ENCODE measurements at regions not wholly inside any gene's neighbourhood (a gene's known extent, or its start where the extent isn't known, plus 50 kb on each side); places are given as distances from the start of the nearest gene placed in this dataset.

DNA sequence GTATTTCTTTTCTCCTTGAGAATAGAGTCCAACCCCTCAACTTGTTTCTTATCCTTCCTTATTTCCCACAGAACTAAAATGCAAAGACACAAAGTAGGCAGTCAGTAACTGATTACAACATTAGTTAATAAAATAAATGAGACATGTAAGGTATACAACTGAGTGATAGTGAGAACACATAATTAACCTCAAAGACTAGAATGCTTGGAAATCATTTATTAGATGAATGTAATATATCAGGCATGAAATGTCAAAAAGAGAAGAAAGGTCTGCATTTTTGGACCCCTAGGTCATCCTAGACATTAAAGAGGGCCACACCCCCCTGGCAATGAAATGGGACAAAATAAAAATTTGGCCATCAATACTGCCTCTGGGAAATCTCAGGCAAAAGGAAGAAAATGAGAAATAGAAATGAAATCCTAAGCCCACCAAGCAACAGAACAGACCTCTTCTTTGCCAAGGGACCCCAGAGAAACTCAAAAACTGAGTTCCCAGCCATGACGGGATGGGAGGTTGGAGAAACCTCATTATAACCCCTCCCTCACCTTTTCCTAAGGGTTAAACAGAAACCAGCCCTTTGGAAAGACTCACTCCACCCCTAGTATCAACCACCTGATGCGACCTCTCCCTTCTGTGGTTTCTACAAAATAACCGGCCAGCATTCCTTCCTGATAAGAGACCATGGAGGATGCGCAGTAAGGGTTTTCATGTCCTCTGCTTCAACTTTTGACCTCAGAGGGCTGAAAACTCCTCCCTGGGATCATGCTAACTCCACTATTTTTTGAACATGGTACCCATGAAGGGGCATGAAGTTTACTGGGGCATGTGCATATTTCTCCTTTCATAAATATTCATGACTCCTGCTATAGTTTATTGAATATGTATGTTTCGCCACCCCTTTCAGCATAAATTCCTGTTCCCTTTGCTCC is 90.0 kb upstream of the EXOC1L start (continued):
- TF ChIP-seq, protein P1, sequence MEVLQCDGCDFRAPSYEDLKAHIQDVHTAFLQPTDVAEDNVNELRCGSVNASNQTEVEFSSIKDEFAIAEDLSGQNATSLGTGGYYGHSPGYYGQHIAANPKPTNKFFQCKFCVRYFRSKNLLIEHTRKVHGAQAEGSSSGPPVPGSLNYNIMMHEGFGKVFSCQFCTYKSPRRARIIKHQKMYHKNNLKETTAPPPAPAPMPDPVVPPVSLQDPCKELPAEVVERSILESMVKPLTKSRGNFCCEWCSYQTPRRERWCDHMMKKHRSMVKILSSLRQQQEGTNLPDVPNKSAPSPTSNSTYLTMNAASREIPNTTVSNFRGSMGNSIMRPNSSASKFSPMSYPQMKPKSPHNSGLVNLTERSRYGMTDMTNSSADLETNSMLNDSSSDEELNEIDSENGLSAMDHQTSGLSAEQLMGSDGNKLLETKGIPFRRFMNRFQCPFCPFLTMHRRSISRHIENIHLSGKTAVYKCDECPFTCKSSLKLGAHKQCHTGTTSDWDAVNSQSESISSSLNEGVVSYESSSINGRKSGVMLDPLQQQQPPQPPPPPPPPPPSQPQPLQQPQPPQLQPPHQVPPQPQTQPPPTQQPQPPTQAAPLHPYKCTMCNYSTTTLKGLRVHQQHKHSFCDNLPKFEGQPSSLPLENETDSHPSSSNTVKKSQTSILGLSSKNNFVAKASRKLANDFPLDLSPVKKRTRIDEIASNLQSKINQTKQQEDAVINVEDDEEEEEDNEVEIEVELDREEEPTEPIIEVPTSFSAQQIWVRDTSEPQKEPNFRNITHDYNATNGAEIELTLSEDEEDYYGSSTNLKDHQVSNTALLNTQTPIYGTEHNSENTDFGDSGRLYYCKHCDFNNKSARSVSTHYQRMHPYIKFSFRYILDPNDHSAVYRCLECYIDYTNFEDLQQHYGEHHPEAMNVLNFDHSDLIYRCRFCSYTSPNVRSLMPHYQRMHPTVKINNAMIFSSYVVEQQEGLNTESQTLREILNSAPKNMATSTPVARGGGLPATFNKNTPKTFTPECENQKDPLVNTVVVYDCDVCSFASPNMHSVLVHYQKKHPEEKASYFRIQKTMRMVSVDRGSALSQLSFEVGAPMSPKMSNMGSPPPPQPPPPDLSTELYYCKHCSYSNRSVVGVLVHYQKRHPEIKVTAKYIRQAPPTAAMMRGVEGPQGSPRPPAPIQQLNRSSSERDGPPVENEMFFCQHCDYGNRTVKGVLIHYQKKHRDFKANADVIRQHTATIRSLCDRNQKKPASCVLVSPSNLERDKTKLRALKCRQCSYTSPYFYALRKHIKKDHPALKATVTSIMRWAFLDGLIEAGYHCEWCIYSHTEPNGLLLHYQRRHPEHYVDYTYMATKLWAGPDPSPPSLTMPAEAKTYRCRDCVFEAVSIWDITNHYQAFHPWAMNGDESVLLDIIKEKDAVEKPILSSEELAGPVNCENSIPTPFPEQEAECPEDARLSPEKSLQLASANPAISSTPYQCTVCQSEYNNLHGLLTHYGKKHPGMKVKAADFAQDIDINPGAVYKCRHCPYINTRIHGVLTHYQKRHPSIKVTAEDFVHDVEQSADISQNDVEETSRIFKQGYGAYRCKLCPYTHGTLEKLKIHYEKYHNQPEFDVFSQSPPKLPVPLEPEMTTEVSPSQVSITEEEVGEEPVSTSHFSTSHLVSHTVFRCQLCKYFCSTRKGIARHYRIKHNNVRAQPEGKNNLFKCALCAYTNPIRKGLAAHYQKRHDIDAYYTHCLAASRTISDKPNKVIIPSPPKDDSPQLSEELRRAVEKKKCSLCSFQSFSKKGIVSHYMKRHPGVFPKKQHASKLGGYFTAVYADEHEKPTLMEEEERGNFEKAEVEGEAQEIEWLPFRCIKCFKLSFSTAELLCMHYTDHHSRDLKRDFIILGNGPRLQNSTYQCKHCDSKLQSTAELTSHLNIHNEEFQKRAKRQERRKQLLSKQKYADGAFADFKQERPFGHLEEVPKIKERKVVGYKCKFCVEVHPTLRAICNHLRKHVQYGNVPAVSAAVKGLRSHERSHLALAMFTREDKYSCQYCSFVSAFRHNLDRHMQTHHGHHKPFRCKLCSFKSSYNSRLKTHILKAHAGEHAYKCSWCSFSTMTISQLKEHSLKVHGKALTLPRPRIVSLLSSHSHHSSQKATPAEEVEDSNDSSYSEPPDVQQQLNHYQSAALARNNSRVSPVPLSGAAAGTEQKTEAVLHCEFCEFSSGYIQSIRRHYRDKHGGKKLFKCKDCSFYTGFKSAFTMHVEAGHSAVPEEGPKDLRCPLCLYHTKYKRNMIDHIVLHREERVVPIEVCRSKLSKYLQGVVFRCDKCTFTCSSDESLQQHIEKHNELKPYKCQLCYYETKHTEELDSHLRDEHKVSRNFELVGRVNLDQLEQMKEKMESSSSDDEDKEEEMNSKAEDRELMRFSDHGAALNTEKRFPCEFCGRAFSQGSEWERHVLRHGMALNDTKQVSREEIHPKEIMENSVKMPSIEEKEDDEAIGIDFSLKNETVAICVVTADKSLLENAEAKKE (CRISPR knock-in tag; IDR thresholded peaks at IDR 0.05) = no peak
- no peak for TF ChIP-seq CREB1 (CRISPR knock-in tag; IDR thresholded peaks at IDR 0.05; ENCODE audit: low read depth)
- no peak for TF ChIP-seq STAT1 (IDR thresholded peaks at IDR 0.05; ENCODE audit: unreplicated experiment)
- no peak for TF ChIP-seq ETS1 (IDR thresholded peaks at IDR 0.05)
- TF ChIP-seq ZNF114 (CRISPR knock-in tag; IDR thresholded peaks at IDR 0.05) = no peak
- no peak for TF ChIP-seq ZNF331 (CRISPR knock-in tag; IDR thresholded peaks at IDR 0.05; ENCODE audit: low read depth)
- no peak for TF ChIP-seq EZH2 (IDR thresholded peaks at IDR 0.05; ENCODE audit: low read depth, unreplicated experiment)
- no peak for TF ChIP-seq EZH2phosphoT487 (IDR thresholded peaks at IDR 0.05; ENCODE audit: unreplicated experiment)
- TF ChIP-seq JUNB (IDR thresholded peaks at IDR 0.05; ENCODE audit: unreplicated experiment) = no peak
- TF ChIP-seq POLR2AphosphoS5 (IDR thresholded peaks at IDR 0.05; ENCODE audit: low read depth) = no peak
